ENCODE measurements at regions not wholly inside any gene's neighbourhood (a gene's known extent, or its start where the extent isn't known, plus 50 kb on each side); places are given as distances from the start of the nearest gene placed in this dataset.
"Not testable (repeated sequence)": the region's sequence is repeated elsewhere in the genome, so short reads cannot be mapped to it uniquely, and the experiment has no call there.

DNA sequence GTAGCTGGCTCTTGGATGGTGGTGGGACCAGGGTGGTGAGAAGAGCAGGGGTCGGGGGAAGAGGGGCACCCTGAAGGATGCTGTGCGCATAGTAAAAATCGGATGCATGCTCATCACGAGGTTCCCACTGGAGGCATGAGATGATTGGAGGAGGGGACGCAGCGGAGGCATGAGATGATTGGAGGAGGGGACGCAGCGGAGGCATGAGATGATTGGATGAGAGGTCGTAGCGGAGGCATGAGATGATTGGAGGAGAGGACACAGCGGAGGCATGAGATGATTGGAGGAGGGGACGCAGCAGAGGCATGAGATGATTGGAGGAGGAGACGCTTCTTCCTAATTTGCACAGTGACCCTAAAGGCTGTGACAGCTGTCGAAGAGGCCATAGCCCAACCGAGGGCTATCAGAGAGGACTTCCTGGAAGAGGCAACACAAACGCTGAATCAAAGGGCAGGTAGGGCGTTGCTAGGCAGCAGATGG is 106.7 kb downstream of the ADRA2C start:
- TF ChIP-seq, protein P1, sequence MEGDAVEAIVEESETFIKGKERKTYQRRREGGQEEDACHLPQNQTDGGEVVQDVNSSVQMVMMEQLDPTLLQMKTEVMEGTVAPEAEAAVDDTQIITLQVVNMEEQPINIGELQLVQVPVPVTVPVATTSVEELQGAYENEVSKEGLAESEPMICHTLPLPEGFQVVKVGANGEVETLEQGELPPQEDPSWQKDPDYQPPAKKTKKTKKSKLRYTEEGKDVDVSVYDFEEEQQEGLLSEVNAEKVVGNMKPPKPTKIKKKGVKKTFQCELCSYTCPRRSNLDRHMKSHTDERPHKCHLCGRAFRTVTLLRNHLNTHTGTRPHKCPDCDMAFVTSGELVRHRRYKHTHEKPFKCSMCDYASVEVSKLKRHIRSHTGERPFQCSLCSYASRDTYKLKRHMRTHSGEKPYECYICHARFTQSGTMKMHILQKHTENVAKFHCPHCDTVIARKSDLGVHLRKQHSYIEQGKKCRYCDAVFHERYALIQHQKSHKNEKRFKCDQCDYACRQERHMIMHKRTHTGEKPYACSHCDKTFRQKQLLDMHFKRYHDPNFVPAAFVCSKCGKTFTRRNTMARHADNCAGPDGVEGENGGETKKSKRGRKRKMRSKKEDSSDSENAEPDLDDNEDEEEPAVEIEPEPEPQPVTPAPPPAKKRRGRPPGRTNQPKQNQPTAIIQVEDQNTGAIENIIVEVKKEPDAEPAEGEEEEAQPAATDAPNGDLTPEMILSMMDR (IDR thresholded peaks at IDR 0.05; ENCODE audit: low read depth, low read length, missing control alignments): no peak
- no peak for DNase-seq (ENCODE audit: extremely low read depth, low read depth)

DNA sequence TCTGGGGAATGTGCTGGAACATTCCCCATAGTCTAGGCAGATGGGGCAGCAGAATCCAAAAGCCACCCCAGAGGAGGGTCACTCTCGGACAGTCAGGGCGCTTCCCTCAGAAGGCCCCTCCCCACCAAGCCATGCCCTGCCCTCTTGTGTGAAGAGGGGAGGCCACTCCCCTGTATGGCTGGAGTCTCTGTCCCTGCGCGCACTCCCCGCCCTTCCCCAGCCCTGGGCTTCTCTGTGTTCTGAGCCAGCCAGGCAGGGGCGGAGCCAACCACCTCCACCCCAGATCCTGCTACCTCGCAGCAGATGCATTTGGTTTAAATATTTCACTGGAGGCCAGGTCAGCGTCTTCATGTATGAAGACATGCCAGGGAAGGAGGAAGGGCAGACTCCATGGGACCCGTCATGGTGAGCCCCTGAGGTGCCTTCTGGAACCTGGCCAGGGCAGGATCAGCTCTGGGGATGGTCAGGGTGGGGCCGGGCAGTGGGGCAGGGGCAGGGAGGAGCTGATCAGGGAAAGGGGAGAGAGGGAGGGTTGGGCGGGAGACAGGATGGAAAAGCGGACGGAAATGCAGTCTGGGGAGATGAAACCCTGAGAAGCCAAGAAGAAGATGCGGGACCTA is 107.3 kb downstream of the ADRA2C start:
- DNase-seq (ENCODE audit: extremely low read depth, low read depth): no peak
- no peak overlapping the region for H3K4me3 ChIP-seq (replicated peaks; ENCODE audit: low read depth, low read length)
- TF ChIP-seq, protein P1 (IDR thresholded peaks at IDR 0.05; ENCODE audit: low read depth, low read length, missing control alignments): no peak

More for the DNA sequence above, 106.7 kb downstream of the ADRA2C start:
- H3K4me3 ChIP-seq (replicated peaks; ENCODE audit: low read depth, low read length): no peak overlapping the region

DNA sequence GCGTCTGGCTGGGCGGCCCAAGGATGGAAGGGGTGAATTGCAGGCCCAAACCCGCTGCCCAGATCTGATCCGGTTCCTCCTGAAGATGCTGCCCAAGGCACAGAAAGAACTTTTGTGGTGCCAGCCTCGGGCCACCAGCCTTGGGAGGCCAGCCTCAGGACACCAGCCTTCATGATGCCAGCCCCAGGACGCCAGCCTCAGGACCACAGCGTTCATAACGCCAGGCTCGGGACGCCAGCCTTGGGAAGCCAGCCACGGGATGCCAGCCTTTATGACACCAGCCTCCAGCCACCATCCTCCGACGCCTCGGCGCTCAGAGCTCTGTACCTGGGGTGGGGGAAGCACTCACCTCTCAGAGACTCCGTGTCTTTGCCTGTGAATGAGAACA is 107.8 kb downstream of the ADRA2C start:
- TF ChIP-seq, protein P1 (IDR thresholded peaks at IDR 0.05; ENCODE audit: low read depth, low read length, missing control alignments): no peak
- DNase-seq (ENCODE audit: extremely low read depth, low read depth): no peak
- no peak overlapping the region for H3K4me3 ChIP-seq (replicated peaks; ENCODE audit: low read depth, low read length)

DNA sequence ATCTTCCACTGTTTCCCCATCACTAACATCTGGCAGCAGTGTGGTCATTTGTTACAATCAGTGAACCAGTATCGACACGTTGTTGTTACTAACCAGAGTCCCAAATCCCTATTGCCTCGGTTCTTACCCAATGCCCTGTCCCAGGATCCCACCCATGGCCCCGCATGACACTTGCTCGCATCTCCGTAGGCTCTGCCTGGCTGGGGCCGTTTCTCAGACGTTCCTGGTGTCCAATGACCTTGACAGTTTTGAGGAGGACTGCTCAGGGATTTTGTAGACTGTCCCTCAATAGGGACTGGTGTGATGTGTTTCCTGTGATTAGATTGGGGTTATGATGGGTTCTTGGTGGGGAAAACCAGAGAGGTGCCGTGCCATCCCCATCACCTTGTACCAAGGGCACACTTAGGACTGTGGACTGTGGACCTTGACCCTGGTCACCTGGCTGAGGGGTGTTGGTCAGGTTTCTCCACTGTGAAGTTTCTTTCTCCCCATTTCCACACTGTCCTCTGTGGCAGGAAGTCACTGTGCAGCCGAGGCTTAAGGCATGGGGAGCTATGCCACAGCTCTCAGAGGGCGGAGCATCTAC is 108.4 kb downstream of the ADRA2C start:
- TF ChIP-seq, protein P1 (IDR thresholded peaks at IDR 0.05; ENCODE audit: low read depth, low read length, missing control alignments): no peak
- no peak for DNase-seq (ENCODE audit: extremely low read depth, low read depth)

DNA sequence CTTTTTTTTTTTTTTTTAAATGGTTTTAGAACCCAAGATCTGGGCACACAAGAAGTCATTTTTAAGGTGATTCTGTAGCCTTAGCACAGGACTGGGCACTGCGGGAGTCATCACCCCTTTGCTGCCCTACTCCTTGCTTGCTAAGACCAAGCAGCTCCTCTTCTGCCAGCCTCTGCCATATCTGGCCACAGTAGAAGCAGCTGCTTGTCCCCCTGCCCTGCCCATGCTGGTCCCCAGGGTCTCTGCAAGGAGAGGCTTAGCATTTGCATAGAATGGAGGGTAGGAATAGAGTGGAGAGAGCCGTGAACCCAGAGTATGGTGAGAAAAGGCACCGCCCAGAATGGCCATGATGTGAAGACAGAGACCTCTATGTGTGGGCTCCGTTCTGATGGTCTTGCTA is 109.3 kb downstream of the ADRA2C start:
- DNase-seq (ENCODE audit: extremely low read depth, low read depth): no peak
- TF ChIP-seq, protein P1 (IDR thresholded peaks at IDR 0.05; ENCODE audit: low read depth, low read length, missing control alignments): no peak
- no peak overlapping the region for H3K4me3 ChIP-seq (replicated peaks; ENCODE audit: low read depth, low read length)

More for the DNA sequence above, 108.4 kb downstream of the ADRA2C start:
- no peak overlapping the region for H3K4me3 ChIP-seq (replicated peaks; ENCODE audit: low read depth, low read length)

DNA sequence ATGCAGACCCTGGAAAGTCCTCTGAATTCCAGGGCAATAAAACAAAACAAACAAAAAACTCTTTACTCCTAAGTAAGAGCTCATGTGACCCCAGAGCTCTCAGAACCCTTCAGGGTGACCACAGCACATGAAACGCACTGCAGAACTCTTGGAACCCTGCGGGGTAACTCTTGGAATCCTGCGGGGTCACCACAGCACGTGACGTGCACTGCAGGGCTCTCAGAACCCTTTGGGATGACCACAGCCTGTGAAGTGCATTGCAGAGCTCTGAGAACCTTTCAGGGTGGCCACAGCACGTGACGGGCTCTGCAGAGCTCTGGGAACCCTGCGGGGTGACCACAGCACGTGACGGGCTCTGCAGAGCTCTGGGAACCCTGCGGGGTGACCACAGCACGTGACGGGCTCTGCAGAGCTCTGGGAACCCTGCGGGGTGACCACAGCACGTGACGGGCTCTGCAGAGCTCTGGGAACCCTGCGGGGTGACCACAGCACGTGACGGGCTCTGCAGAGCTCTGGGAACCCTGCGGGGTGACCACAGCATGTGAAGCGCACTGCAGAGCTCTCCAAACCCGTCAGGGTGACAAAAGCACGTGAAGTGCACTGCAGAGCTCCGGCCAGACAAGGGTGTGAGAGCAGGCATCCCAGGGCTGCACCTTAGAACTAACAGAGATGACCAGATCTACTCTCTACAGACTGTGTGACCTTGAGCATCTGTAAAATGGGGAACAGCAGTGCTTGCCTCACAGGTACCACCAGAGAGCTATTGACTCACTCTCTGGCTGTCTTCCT is 110.1 kb downstream of the ADRA2C start:
- DNase-seq (ENCODE audit: extremely low read depth, low read depth); H3K4me3 ChIP-seq (replicated peaks; ENCODE audit: low read depth, low read length): not testable (repeated sequence)

DNA sequence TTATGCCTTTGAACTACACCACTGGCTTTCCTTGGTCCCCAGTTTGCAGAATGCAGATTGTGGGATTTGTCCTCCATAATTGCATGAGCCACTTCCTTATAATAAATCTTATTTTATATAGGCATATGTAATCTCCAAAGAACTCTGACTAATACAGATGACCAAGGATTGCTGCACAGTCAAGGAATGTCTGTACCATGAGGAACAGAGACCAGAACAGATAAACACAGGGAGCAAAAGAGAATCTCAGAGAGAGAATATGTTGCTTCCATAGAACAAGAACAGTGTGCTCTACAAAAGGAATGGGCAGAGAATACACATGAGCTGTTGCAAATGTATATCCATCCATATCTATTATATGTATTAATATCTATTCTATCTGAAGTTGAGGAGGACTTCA is 111.1 kb downstream of the ADRA2C start:
- DNase-seq (ENCODE audit: extremely low read depth, low read depth): no peak
- TF ChIP-seq, protein P1 (IDR thresholded peaks at IDR 0.05; ENCODE audit: low read depth, low read length, missing control alignments): no peak
- no peak overlapping the region for H3K4me3 ChIP-seq (replicated peaks; ENCODE audit: low read depth, low read length)
